GM23338 (cell line): ENCODE measurements at regions not wholly inside any gene's neighbourhood (a gene's known extent, or its start where the extent isn't known, plus 50 kb on each side); places are given as distances from the start of the nearest gene placed in this dataset.

ENCODE experiments used
- CREB1 ChIP-seq: fragments of 250-450 bp; sonication (Bioruptor Pico); IDR thresholded peaks from 2 replicates; pipeline ENCODE4 v1.5.0; 2020; ENCODE audit warnings: low read depth, mild to moderate bottlenecking, moderate library complexity
- EZH2 ChIP-seq: fragments of 200-600 bp; sonication (generic); IDR thresholded peaks from one replicate; pipeline ENCODE4 v1.8.0; 2017; ENCODE audit warnings: antibody characterized with exemption, mild to moderate bottlenecking, low read depth; ENCODE audit not compliant: unreplicated experiment
- POLR2AphosphoS5 ChIP-seq: IDR thresholded peaks from 2 replicates; pipeline ENCODE4 v1.6.1; 2016; ENCODE audit warnings: antibody characterized with exemption, low read depth
- ZNF331 ChIP-seq: fragments of 250-450 bp; sonication (Bioruptor Pico); IDR thresholded peaks from 2 replicates; pipeline ENCODE4 v1.5.0; 2020; ENCODE audit warnings: low read depth, mild to moderate bottlenecking, moderate library complexity
- TF ChIP-seq, protein P1 (sequence below), 2 experiments: fragments of 200-600 bp in 1 of 2; sonication (generic) in 1 of 2; conservative IDR thresholded peaks; 2 replicates each; pipeline versions ENCODE4 v1.5.1 to v1.6.1; 2016 to 2017; ENCODE audit warnings: antibody characterized with exemption in 2 of 2, low read depth in 2 of 2, mild to moderate bottlenecking in 2 of 2, moderate library complexity in 1 of 2
- TF ChIP-seq, protein P2 (sequence below): IDR thresholded peaks from one replicate; pipeline ENCODE4 v1.6.1; 2018; ENCODE audit warnings: antibody characterized with exemption; ENCODE audit not compliant: unreplicated experiment

DNA sequence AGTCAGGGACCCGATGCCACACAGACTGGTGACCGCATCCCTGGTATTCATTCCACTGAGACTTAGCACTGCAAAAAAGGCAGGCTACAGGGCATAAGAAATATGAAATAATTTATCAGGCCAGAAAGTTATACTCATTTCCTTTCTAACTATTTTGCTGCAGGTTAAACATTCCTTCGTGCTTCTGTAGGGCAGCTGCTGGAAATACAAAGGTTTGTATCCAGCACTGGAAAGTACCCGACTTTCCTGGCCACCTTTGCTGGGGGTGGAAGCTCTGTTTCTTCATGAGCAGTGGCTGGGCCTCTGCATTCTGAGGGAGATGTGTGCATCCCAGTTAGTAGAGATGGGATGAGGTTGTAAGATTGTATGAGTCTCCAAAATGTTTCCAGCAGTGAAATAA, 478.6 kb upstream of the WWC1 start:
- no peak for TF ChIP-seq CREB1
- TF ChIP-seq, protein P1, sequence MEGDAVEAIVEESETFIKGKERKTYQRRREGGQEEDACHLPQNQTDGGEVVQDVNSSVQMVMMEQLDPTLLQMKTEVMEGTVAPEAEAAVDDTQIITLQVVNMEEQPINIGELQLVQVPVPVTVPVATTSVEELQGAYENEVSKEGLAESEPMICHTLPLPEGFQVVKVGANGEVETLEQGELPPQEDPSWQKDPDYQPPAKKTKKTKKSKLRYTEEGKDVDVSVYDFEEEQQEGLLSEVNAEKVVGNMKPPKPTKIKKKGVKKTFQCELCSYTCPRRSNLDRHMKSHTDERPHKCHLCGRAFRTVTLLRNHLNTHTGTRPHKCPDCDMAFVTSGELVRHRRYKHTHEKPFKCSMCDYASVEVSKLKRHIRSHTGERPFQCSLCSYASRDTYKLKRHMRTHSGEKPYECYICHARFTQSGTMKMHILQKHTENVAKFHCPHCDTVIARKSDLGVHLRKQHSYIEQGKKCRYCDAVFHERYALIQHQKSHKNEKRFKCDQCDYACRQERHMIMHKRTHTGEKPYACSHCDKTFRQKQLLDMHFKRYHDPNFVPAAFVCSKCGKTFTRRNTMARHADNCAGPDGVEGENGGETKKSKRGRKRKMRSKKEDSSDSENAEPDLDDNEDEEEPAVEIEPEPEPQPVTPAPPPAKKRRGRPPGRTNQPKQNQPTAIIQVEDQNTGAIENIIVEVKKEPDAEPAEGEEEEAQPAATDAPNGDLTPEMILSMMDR (conservative IDR thresholded peaks at IDR 0.05; ENCODE audit: low read depth in 2 of 2) = no peak
- TF ChIP-seq POLR2AphosphoS5 = no peak
- TF ChIP-seq ZNF331 (CRISPR knock-in tag) = no peak
- TF ChIP-seq EZH2 = no peak
- TF ChIP-seq, protein P2, sequence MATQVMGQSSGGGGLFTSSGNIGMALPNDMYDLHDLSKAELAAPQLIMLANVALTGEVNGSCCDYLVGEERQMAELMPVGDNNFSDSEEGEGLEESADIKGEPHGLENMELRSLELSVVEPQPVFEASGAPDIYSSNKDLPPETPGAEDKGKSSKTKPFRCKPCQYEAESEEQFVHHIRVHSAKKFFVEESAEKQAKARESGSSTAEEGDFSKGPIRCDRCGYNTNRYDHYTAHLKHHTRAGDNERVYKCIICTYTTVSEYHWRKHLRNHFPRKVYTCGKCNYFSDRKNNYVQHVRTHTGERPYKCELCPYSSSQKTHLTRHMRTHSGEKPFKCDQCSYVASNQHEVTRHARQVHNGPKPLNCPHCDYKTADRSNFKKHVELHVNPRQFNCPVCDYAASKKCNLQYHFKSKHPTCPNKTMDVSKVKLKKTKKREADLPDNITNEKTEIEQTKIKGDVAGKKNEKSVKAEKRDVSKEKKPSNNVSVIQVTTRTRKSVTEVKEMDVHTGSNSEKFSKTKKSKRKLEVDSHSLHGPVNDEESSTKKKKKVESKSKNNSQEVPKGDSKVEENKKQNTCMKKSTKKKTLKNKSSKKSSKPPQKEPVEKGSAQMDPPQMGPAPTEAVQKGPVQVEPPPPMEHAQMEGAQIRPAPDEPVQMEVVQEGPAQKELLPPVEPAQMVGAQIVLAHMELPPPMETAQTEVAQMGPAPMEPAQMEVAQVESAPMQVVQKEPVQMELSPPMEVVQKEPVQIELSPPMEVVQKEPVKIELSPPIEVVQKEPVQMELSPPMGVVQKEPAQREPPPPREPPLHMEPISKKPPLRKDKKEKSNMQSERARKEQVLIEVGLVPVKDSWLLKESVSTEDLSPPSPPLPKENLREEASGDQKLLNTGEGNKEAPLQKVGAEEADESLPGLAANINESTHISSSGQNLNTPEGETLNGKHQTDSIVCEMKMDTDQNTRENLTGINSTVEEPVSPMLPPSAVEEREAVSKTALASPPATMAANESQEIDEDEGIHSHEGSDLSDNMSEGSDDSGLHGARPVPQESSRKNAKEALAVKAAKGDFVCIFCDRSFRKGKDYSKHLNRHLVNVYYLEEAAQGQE = no peak
